ENCODE measurements at regions not wholly inside any gene's neighbourhood (a gene's known extent, or its start where the extent isn't known, plus 50 kb on each side); places are given as distances from the start of the nearest gene placed in this dataset.

GRCh38 chr10:4733843-4734224 lies 92.2 kb upstream of the AKR1E2 start:
- no peak overlapping the region for H3K27ac ChIP-seq (ENCODE audit: low read depth, low read length)
- Mint-ChIP-seq H3K36me3 (no peaks in the 10 kb centered on the region), H3K4me1 (peaks cover 0 to 2% (median 0%) of the 10 kb centered on the region in 7 donors), H3K27ac (no peak overlapping the region), H3K9me3 (no peaks in the 10 kb centered on the region), H3K27me3 (peaks cover 8 to 35% (median 25%) of the 10 kb centered on the region in 5 donors), H3K4me3 (no peak overlapping the region)
- H3K4me3 ChIP-seq (ENCODE audit: low read length): no peak overlapping the region
- ChIA-PET CTCF (interaction anchor here (0.5 kb wide), 1 partner anchor 895 kb away, joined by 3 read pairs; no protein-coding TSS in a partner anchor), POLR2A (no interaction called here)
- DNase-seq (no peak), ATAC-seq (no peak)
- no peaks in the 10 kb centered on the region for H3K36me3 ChIP-seq (ENCODE audit: control insufficient read depth in 2 of 3, insufficient read depth in 3 of 3, low read length in 3 of 3)
- no peaks in the 10 kb centered on the region for H3K4me1 ChIP-seq (ENCODE audit: control insufficient read depth in 2 of 2, insufficient read depth in 2 of 2, low read length in 2 of 2)
- H3K9me3 ChIP-seq (ENCODE audit: control insufficient read depth in 2 of 3, low read length in 3 of 3): no peaks in the 10 kb centered on the region
- H3K27me3 ChIP-seq (ENCODE audit: control insufficient read depth in 2 of 2, insufficient read depth in 2 of 2, low read length in 2 of 2): no peaks in the 10 kb centered on the region
- intact Hi-C loops (cut with micrococcal nuclease): no loop called here

DNA sequence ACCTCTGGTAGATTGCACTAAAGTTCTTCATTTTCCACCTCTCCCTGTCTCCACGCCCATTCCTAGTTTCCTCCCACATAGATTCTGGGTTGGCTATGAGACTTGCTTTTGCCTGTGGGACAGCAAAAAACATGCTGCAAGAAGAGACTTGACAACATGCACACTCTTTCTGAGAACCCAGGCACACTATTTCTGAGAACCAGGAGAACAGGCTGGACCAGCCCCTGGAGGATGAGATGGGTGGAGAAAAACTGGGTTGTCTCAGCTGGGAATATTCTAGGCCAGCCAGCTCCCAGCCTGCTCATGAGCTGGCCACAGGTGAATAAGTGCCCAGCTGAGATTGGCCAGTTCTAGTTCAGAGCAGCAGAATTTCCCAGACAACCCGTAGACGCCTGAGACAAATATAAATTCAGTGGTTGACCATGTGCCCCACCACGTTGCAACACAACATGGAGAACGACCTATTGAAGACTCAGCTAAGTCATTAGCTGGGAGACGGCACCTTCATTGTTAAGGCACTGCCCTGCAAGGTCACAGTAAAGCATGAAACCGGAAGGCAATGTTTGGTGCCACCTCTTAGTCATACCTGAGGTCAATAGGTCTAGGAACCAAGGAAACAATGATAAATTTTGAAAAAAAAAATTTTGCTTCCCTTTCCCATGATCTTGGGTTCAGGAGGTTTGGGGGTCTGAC lies 92.7 kb upstream of the AKR1E2 start:
- H3K27ac ChIP-seq (ENCODE audit: low read depth, low read length): no peak overlapping the region
- Mint-ChIP-seq H3K36me3 (no peaks in the 10 kb centered on the region), H3K4me3 (no peak overlapping the region), H3K27me3 (peaks cover 3 to 30% (median 20%) of the 10 kb centered on the region in 5 donors), H3K4me1 (no peaks in the 10 kb centered on the region), H3K27ac (no peak overlapping the region), H3K9me3 (no peaks in the 10 kb centered on the region)
- no peaks in the 10 kb centered on the region for H3K4me1 ChIP-seq (ENCODE audit: control insufficient read depth in 2 of 2, insufficient read depth in 2 of 2, low read length in 2 of 2)
- H3K9me3 ChIP-seq (ENCODE audit: control insufficient read depth in 2 of 3, low read length in 3 of 3): no peaks in the 10 kb centered on the region
- DNase-seq (no peak), ATAC-seq (no peak)
- H3K27me3 ChIP-seq (ENCODE audit: control insufficient read depth in 2 of 2, insufficient read depth in 2 of 2, low read length in 2 of 2): no peaks in the 10 kb centered on the region
- ChIA-PET POLR2A (no interaction called here), CTCF (interaction anchor here (0.5 kb wide), 1 partner anchor 896 kb away, joined by 3 read pairs; no protein-coding TSS in a partner anchor)
- no peaks in the 10 kb centered on the region for H3K36me3 ChIP-seq (ENCODE audit: control insufficient read depth in 2 of 3, insufficient read depth in 3 of 3, low read length in 3 of 3)
- no peak overlapping the region for H3K4me3 ChIP-seq (ENCODE audit: low read length)
- intact Hi-C loops (cut with micrococcal nuclease): no loop called here

- no peaks in the 10 kb centered on the region for H3K9me3 Mint-ChIP-seq
- Histone ChIP-seq H3K4me1 (ENCODE audit: control insufficient read depth in 2 of 2, insufficient read depth in 2 of 2, low read length in 2 of 2) (no peaks in the 10 kb centered on the region), H3K27ac (ENCODE audit: low read depth, low read length) (no peak overlapping the region), H3K9me3 (ENCODE audit: control insufficient read depth in 2 of 3, low read length in 3 of 3) (no peaks in the 10 kb centered on the region), H3K4me3 (ENCODE audit: low read length) (no peak overlapping the region), H3K27me3 (ENCODE audit: control insufficient read depth in 2 of 2, insufficient read depth in 2 of 2, low read length in 2 of 2) (no peaks in the 10 kb centered on the region), H3K36me3 (ENCODE audit: control insufficient read depth in 2 of 3, insufficient read depth in 3 of 3, low read length in 3 of 3) (no peaks in the 10 kb centered on the region)
- H3K4me1 Mint-ChIP-seq: no peaks in the 10 kb centered on the region
- peaks cover 8 to 20% (median 19%) of the 10 kb centered on the region in 5 donors for H3K27me3 Mint-ChIP-seq
- no peaks in the 10 kb centered on the region for H3K36me3 Mint-ChIP-seq
- CTCF ChIA-PET: no interaction called here
- DNase-seq: no peak
- intact Hi-C loops (cut with micrococcal nuclease): no loop called here
- no peak overlapping the region for H3K27ac Mint-ChIP-seq
- H3K4me3 Mint-ChIP-seq: no peak overlapping the region
- ATAC-seq: no peak
- POLR2A ChIA-PET: no interaction called here
These were observed 95.0 kb upstream of the AKR1E2 start for GRCh38 chr10:4730998-4731397.

DNA sequence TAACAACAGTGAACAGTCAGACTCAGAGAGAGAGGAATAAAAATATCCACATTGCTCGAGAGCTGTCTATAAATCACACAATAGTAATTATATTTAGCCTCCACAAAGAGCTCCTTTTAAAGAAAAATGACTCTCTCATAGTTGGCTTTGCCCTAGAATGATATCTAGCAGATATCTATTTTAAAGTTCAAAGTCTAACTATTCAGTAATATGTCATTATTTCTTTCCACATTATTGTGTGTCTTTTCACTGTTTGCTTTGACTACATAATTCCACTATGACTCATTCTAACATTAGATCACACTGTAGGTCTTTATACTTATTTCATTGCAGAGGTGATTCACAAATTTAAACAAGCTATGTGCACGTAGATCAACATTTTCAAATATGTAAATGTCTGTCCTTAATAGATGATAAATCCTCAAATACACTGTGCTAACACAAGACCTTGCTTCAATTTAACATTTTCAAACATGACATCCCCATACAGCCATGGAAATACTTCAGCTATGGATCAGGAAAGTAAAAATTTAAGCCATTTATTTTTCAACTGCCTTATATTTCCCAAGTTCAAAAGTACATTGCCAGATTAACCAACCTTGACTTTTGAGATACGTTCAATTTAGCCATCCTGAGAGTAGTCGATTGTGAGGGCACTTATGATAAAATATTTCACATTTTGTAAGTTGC lies 99.9 kb upstream of the AKR1E2 start:
- H3K4me1 Mint-ChIP-seq: no peaks in the 10 kb centered on the region
- Histone ChIP-seq H3K27me3 (ENCODE audit: control insufficient read depth in 2 of 2, insufficient read depth in 2 of 2, low read length in 2 of 2) (no peaks in the 10 kb centered on the region), H3K4me3 (ENCODE audit: low read length) (no peak overlapping the region), H3K4me1 (ENCODE audit: control insufficient read depth in 2 of 2, insufficient read depth in 2 of 2, low read length in 2 of 2) (no peaks in the 10 kb centered on the region), H3K9me3 (ENCODE audit: control insufficient read depth in 2 of 3, low read length in 3 of 3) (no peaks in the 10 kb centered on the region), H3K36me3 (ENCODE audit: control insufficient read depth in 2 of 3, insufficient read depth in 3 of 3, low read length in 3 of 3) (no peaks in the 10 kb centered on the region), H3K27ac (ENCODE audit: low read depth, low read length) (no peak overlapping the region)
- ChIA-PET CTCF (no interaction called here), POLR2A (no interaction called here)
- H3K27me3 Mint-ChIP-seq: peaks cover 3 to 17% (median 7%) of the 10 kb centered on the region in 5 donors
- no peak for DNase-seq
- H3K27ac Mint-ChIP-seq: no peak overlapping the region
- no peaks in the 10 kb centered on the region for H3K36me3 Mint-ChIP-seq
- intact Hi-C loops (cut with micrococcal nuclease): no loop called here
- no peak overlapping the region for H3K4me3 Mint-ChIP-seq
- H3K9me3 Mint-ChIP-seq: no peaks in the 10 kb centered on the region
- ATAC-seq: no peak

GRCh38 chr10:4723860-4724259 lies 102.1 kb upstream of the AKR1E2 start:
- Histone ChIP-seq H3K36me3 (ENCODE audit: control insufficient read depth in 2 of 3, insufficient read depth in 3 of 3, low read length in 3 of 3) (no peaks in the 10 kb centered on the region), H3K4me1 (ENCODE audit: control insufficient read depth in 2 of 2, insufficient read depth in 2 of 2, low read length in 2 of 2) (no peaks in the 10 kb centered on the region), H3K27me3 (ENCODE audit: control insufficient read depth in 2 of 2, insufficient read depth in 2 of 2, low read length in 2 of 2) (no peaks in the 10 kb centered on the region), H3K4me3 (ENCODE audit: low read length) (no peak overlapping the region), H3K9me3 (ENCODE audit: control insufficient read depth in 2 of 3, low read length in 3 of 3) (no peaks in the 10 kb centered on the region), H3K27ac (ENCODE audit: low read depth, low read length) (no peak overlapping the region)
- no peaks in the 10 kb centered on the region for H3K36me3 Mint-ChIP-seq
- intact Hi-C loops (cut with micrococcal nuclease): no loop called here
- H3K27ac Mint-ChIP-seq: no peak overlapping the region
- DNase-seq (no peak), ATAC-seq (no peak)
- H3K27me3 Mint-ChIP-seq: peaks cover 7 to 24% (median 17%) of the 10 kb centered on the region in 5 donors
- ChIA-PET CTCF (no interaction called here), POLR2A (no interaction called here)
- no peak overlapping the region for H3K4me3 Mint-ChIP-seq
- no peaks in the 10 kb centered on the region for H3K4me1 Mint-ChIP-seq
- no peaks in the 10 kb centered on the region for H3K9me3 Mint-ChIP-seq

DNA sequence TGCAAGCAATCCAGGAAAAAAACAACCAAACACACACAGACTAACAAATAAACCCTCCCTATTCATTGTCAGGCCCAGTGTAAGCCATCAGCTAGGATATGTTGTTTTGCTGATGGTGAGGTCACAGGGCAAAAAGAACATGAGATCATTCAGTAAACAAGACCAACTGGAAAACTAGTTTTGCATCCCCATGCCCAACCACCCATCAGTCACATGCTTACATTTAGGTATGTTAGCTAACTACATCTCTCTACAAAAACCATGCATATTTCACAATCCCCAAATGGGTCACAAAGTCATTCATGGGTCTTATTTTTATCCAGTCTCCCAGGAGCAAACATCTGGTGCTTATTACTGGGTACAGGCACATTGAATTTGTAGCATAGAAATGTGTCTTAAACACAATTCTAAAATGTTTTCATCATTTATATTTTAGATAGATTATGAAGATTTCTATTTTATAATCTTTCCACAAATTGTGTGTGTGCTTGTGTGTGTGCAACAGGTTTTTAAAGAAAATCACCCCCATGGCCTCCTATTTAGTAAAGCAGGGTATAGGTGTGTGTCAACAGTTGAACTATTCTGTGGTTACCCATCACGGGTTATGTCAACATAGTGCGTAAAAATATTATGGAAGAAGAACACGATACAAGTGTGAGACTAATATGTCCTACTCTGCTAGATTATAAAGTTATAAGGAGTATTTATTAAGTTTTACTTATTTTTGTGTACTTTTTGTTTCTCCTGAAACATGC lies 103.8 kb upstream of the AKR1E2 start:
- Mint-ChIP-seq H3K27ac (no peak overlapping the region), H3K4me1 (no peaks in the 10 kb centered on the region), H3K36me3 (no peaks in the 10 kb centered on the region), H3K27me3 (peaks cover 11 to 30% (median 19%) of the 10 kb centered on the region in 5 donors), H3K9me3 (no peaks in the 10 kb centered on the region), H3K4me3 (no peak overlapping the region)
- DNase-seq (no peak), ATAC-seq (no peak)
- ChIA-PET POLR2A (no interaction called here), CTCF (no interaction called here)
- Histone ChIP-seq H3K9me3 (ENCODE audit: control insufficient read depth in 2 of 3, low read length in 3 of 3) (no peaks in the 10 kb centered on the region), H3K27ac (ENCODE audit: low read depth, low read length) (no peak overlapping the region), H3K27me3 (ENCODE audit: control insufficient read depth in 2 of 2, insufficient read depth in 2 of 2, low read length in 2 of 2) (no peaks in the 10 kb centered on the region), H3K4me1 (ENCODE audit: control insufficient read depth in 2 of 2, insufficient read depth in 2 of 2, low read length in 2 of 2) (no peaks in the 10 kb centered on the region), H3K4me3 (ENCODE audit: low read length) (no peak overlapping the region), H3K36me3 (ENCODE audit: control insufficient read depth in 2 of 3, insufficient read depth in 3 of 3, low read length in 3 of 3) (no peaks in the 10 kb centered on the region)
- intact Hi-C loops (cut with micrococcal nuclease): no loop called here

All from naive thymus-derived CD4-positive, alpha-beta T cell (primary cell).